ENCODE measurements at regions not wholly inside any gene's neighbourhood (a gene's known extent, or its start where the extent isn't known, plus 50 kb on each side); places are given as distances from the start of the nearest gene placed in this dataset.

GRCh38 chr1:223008808-223009207, 134.2 kb downstream of the TLR5 start:
- no peak overlapping the region for H3K4me3 ChIP-seq (ENCODE audit: low read depth in 2 of 2, low read length in 1 of 2)
- peaks cover 0 to 6% of the 10 kb centered on the region in 2 experiments; a peak in 2 of 4 replicates for H3K4me1 ChIP-seq (ENCODE audit: control insufficient read depth in 1 of 2, insufficient read depth in 2 of 2, low read depth in 1 of 2, low read length in 1 of 2)
- H3K9me3 ChIP-seq, result no peaks in the 10 kb centered on the region
- H4K20me1 ChIP-seq (ENCODE audit: insufficient read depth), result no peaks in the 10 kb centered on the region
- no peaks in the 10 kb centered on the region for H3K79me2 ChIP-seq (ENCODE audit: insufficient read depth)
- no peak overlapping the region for H2AFZ ChIP-seq (ENCODE audit: low read depth)
- H3K9me2 ChIP-seq, result no peaks in the 10 kb centered on the region
- H3K9ac ChIP-seq, result no peak overlapping the region
- CTCF ChIA-PET, result no interaction called here
- TF ChIP-seq FOXJ3 (CRISPR knock-in tag; IDR thresholded peaks at IDR 0.05), result no peak
- peak; percentile 56 for TF ChIP-seq PBX3 (IDR thresholded peaks at IDR 0.05)
- peak; percentile 28; the same call in 1 of the 2 replicates for TF ChIP-seq POLR2AphosphoS5 (IDR thresholded peaks at IDR 0.05; ENCODE audit: low read depth, low read length)
- peak; percentile 90 for TF ChIP-seq TCF12 (IDR thresholded peaks at IDR 0.05)
- no peaks in the 10 kb centered on the region for H3K27me3 ChIP-seq (ENCODE audit: insufficient read depth)
- 20% methylated on average over 2 of the region's 2 CpGs for WGBS (ENCODE audit: low lambda C conversion rate)
- peak overlapping the region; percentile 12 to 58; a peak in 2 of 4 replicates for H3K27ac ChIP-seq (ENCODE audit: low read depth in 2 of 2, low read length in 1 of 2)
- no peaks in the 10 kb centered on the region for H3F3A ChIP-seq (replicated peaks; ENCODE audit: insufficient read depth)
- DNase-seq, result no peak
- H3K4me2 ChIP-seq, result no peak overlapping the region
- H3K36me3 ChIP-seq (replicated peaks in 1 of 2; ENCODE audit: control insufficient read depth in 1 of 2, insufficient read depth in 2 of 2, low read length in 1 of 2), result peaks cover 0 to 16% of the 10 kb centered on the region in 2 experiments
- POLR2A ChIA-PET, result no interaction called here

- no peak overlapping the region for H3K4me3 ChIP-seq (ENCODE audit: low read depth in 2 of 2, low read length in 1 of 2)
- no peaks in the 10 kb centered on the region for H4K20me1 ChIP-seq (ENCODE audit: insufficient read depth)
- H3K27ac ChIP-seq (ENCODE audit: low read depth in 2 of 2, low read length in 1 of 2), result peak overlapping the region in 1 of 2 experiments; percentile 43; a peak in 2 of 4 replicates
- no peaks in the 10 kb centered on the region for H3F3A ChIP-seq (replicated peaks; ENCODE audit: insufficient read depth)
- TF ChIP-seq SIN3A (IDR thresholded peaks at IDR 0.05; ENCODE audit: borderline replicate concordance, low read depth, low read length), result no peak
- TF ChIP-seq GABPA (IDR thresholded peaks at IDR 0.05; ENCODE audit: low read depth), result no peak
- no peak for TF ChIP-seq RCOR1 (IDR thresholded peaks at IDR 0.05; ENCODE audit: low read length)
- no peak for TF ChIP-seq FOXJ3 (CRISPR knock-in tag; IDR thresholded peaks at IDR 0.05)
- no peak for TF ChIP-seq NRF1 (IDR thresholded peaks at IDR 0.05; ENCODE audit: low read depth, low read length)
- TF ChIP-seq FOXM1 (IDR thresholded peaks at IDR 0.05; ENCODE audit: low read depth), result no peak
- TF ChIP-seq USF1 (IDR thresholded peaks at IDR 0.05; ENCODE audit: borderline replicate concordance, low read depth), result no peak
- no peaks in the 10 kb centered on the region for H3K27me3 ChIP-seq (ENCODE audit: insufficient read depth)
- H3K36me3 ChIP-seq (replicated peaks in 1 of 2; ENCODE audit: control insufficient read depth in 1 of 2, insufficient read depth in 2 of 2, low read length in 1 of 2), result peaks cover 0 to 10% of the 10 kb centered on the region in 2 experiments
- ChIA-PET POLR2A (no interaction called here), CTCF (no interaction called here)
- WGBS (ENCODE audit: low lambda C conversion rate), result 68% methylated on average over 3 of the region's 3 CpGs
- H3K79me2 ChIP-seq (ENCODE audit: insufficient read depth), result no peaks in the 10 kb centered on the region
- H3K9ac ChIP-seq, result no peak overlapping the region
- no peak overlapping the region for H3K4me2 ChIP-seq
- H2AFZ ChIP-seq (ENCODE audit: low read depth), result no peak overlapping the region
- peaks cover 0 to 6% of the 10 kb centered on the region in 2 experiments; a peak in 2 of 4 replicates for H3K4me1 ChIP-seq (ENCODE audit: control insufficient read depth in 1 of 2, insufficient read depth in 2 of 2, low read depth in 1 of 2, low read length in 1 of 2)
- no peaks in the 10 kb centered on the region for H3K9me2 ChIP-seq
- no peak for DNase-seq
- no peaks in the 10 kb centered on the region for H3K9me3 ChIP-seq
Observed at GRCh38 chr1:223009406-223009805, 133.6 kb downstream of the TLR5 start.
